SU-DHL-6 (cell line): ENCODE measurements at regions not wholly inside any gene's neighbourhood (a gene's known extent, or its start where the extent isn't known, plus 50 kb on each side); places are given as distances from the start of the nearest gene placed in this dataset.

Experiments
- H2AFZ ChIP-seq: fragments of 200-600 bp; sonication (generic); 2 replicates; pipeline ENCODE4 v1.6.1; 2014; ENCODE audit warnings: low read depth, mild to moderate bottlenecking, moderate library complexity, mixed read lengths, antibody characterized with exemption, low read length; ENCODE audit not compliant: severe bottlenecking
- H3F3A ChIP-seq: fragments of 200-600 bp; shearing (Covaris generic); 2 replicates; pipeline ENCODE4 v1.6.0; 2016; ENCODE audit warnings: antibody characterized with exemption, mild to moderate bottlenecking; ENCODE audit not compliant: insufficient read depth
- H3K27ac ChIP-seq: fragments of 200-600 bp; sonication (generic); 2 replicates; pipeline ENCODE4 v1.5.1; 2016; ENCODE audit warnings: low read depth, mild to moderate bottlenecking, low read length, moderate library complexity, mixed read lengths
- H3K27me3 ChIP-seq: fragments of 200-600 bp; sonication (generic), shearing (Covaris generic); 2 replicates; pipeline ENCODE4 v1.6.0; 2014; ENCODE audit warnings: mild to moderate bottlenecking, low read length
- H3K36me3 ChIP-seq: fragments of 200-600 bp; sonication (generic); 2 replicates; pipeline ENCODE4 v1.6.1; 2014; ENCODE audit warnings: mild to moderate bottlenecking, low read length, mixed read lengths
- H3K4me2 ChIP-seq: fragments of 300-600, 200-600 bp; shearing (Covaris generic), sonication (generic); 2 replicates; pipeline ENCODE4 v1.6.0; 2014; ENCODE audit warnings: low read length, low read depth, mild to moderate bottlenecking; ENCODE audit not compliant: poor library complexity, severe bottlenecking
- H3K4me3 ChIP-seq: fragments of 200-600 bp; sonication (generic); 2 replicates; pipeline ENCODE4 v1.5.1; 2014; ENCODE audit warnings: antibody characterized with exemption, low read length, mild to moderate bottlenecking, mixed read lengths; ENCODE audit not compliant: insufficient read depth, poor library complexity, severe bottlenecking
- H3K79me2 ChIP-seq: fragments of 200-600 bp; sonication (generic); 2 replicates; pipeline ENCODE4 v1.6.1; 2014; ENCODE audit warnings: mild to moderate bottlenecking, low read length, moderate library complexity; ENCODE audit not compliant: insufficient read depth
- H3K9ac ChIP-seq: fragments of 200-600 bp; sonication (generic); 2 replicates; pipeline ENCODE4 v1.7.0; 2014; ENCODE audit warnings: mild to moderate bottlenecking, low read length
- H3K9me2 ChIP-seq: fragments of 200-600 bp; sonication (generic); replicated peaks from 2 replicates; pipeline ENCODE4 v1.6.1; 2014; ENCODE audit warnings: low read length; ENCODE audit not compliant: insufficient read depth
- H3K9me3 ChIP-seq: fragments of 200-600 bp; sonication (generic); 2 replicates; pipeline ENCODE4 v1.6.1; 2014; ENCODE audit warnings: low read length, mixed read lengths; ENCODE audit not compliant: insufficient read depth
- H4K20me1 ChIP-seq: fragments of 200-600 bp; sonication (generic); 2 replicates; pipeline ENCODE4 v1.6.1; 2014; ENCODE audit warnings: low read depth, mild to moderate bottlenecking, antibody characterized with exemption, low read length, moderate library complexity, mixed read lengths
- EZH2phosphoT487 ChIP-seq: fragments of 200-600 bp; sonication (generic), shearing (Covaris generic); conservative IDR thresholded peaks from 2 replicates; pipeline ENCODE4 v1.6.1; 2018; ENCODE audit warnings: mild to moderate bottlenecking, antibody characterized with exemption, low read length, moderate library complexity, mixed read lengths
- TF ChIP-seq, protein P1 (sequence below): fragments of 200-600 bp; sonication (generic); IDR thresholded peaks from one replicate; pipeline ENCODE4 v1.5.1; 2017; ENCODE audit warnings: antibody characterized with exemption, mild to moderate bottlenecking, low read length, moderate library complexity; ENCODE audit not compliant: insufficient read depth, poor library complexity, severe bottlenecking

DNA sequence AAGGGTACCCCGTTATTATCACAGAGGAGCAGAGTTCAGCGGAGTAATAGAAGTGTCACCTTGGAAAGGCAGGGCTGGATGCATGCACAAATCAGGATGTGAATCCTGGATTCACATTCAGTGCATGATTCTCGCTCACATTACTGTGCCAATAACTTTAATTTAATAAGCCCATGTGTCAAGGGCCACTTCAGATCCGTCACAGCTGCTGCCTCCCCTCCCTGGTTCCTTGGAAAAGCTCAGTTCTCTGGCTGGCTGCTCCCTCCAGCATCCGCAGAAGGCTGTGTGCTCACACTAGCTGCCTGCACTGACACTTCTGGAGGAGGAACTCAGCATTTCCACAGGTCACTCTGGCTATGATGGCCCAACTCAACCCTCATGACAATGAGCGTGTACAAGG, 256.8 kb upstream of the ADAMTS16 start:
- Histone ChIP-seq H3K9me3 (no peaks in the 10 kb centered on the region), H3K4me3 (no peak overlapping the region), H3K4me2 (no peak overlapping the region), H2AFZ (no peak overlapping the region), H3K27ac (no peak overlapping the region), H4K20me1 (no peaks in the 10 kb centered on the region), H3K36me3 (no peaks in the 10 kb centered on the region), H3F3A (no peaks in the 10 kb centered on the region), H3K9me2 (no peaks in the 10 kb centered on the region), H3K79me2 (no peaks in the 10 kb centered on the region), H3K9ac (no peak overlapping the region), H3K27me3 (no peaks in the 10 kb centered on the region)
- TF ChIP-seq EZH2phosphoT487: no peak
- TF ChIP-seq, protein P1, sequence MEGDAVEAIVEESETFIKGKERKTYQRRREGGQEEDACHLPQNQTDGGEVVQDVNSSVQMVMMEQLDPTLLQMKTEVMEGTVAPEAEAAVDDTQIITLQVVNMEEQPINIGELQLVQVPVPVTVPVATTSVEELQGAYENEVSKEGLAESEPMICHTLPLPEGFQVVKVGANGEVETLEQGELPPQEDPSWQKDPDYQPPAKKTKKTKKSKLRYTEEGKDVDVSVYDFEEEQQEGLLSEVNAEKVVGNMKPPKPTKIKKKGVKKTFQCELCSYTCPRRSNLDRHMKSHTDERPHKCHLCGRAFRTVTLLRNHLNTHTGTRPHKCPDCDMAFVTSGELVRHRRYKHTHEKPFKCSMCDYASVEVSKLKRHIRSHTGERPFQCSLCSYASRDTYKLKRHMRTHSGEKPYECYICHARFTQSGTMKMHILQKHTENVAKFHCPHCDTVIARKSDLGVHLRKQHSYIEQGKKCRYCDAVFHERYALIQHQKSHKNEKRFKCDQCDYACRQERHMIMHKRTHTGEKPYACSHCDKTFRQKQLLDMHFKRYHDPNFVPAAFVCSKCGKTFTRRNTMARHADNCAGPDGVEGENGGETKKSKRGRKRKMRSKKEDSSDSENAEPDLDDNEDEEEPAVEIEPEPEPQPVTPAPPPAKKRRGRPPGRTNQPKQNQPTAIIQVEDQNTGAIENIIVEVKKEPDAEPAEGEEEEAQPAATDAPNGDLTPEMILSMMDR: no peak

DNA sequence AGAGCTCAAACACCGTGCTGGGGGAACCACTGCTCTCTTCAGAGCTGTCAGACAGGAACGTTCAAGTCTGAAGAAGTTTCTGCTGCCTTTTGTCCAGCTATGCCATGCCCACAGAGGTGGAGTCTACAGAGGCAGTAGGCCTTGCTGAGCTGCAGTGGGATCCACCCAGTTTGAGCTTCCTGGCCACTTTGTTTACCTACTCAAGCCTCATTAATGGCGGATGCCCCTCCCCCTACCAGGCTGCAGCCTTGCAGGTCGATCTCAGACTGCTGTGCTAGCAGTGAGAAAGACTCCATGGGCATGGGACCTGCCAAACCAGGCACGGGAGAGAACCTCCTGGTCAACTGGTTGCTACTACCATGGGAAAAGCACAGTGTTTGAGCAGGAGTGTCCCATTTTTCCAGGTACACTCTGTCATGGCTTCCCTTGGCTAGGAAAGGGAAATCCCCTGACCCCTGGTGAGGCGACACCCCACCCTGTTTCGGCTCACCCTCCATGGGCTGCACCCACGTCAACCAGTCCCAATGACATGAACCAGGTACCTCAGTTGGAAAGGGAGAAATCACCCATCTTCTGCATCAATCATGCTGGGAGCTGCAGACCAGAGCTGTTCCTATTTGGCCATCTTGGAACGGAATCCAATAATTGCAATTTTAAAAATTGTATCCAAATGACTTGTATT, 246.9 kb upstream of the ADAMTS16 start:
- no peaks in the 10 kb centered on the region for H3K36me3 ChIP-seq
- H3K27me3 ChIP-seq: no peaks in the 10 kb centered on the region

DNA sequence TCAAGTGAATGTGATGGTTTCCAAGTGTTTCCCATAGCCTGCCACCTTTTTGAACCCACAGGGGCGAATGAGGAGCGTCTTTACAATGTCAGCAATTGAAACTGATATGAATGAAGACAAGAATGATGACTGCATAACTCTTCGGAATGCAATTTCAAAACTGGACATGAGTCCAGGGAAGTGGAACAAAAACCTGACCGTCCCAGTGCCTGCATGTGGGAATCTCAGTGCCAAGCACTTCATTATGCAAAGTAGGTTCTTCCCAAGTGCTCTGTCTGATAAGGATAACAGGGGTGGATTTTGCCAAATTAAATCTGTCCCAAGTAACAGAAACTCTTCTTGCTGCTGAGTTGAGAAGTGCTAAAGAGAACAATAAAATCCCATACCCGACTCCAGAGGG, 243.8 kb upstream of the ADAMTS16 start:
- Histone ChIP-seq H3K79me2 (no peaks in the 10 kb centered on the region), H3K4me2 (no peak overlapping the region), H3K27ac (no peak overlapping the region), H3K9me3 (no peaks in the 10 kb centered on the region), H4K20me1 (no peaks in the 10 kb centered on the region), H3K9me2 (no peaks in the 10 kb centered on the region), H3F3A (no peaks in the 10 kb centered on the region), H2AFZ (no peak overlapping the region), H3K4me3 (no peak overlapping the region), H3K36me3 (no peaks in the 10 kb centered on the region), H3K27me3 (no peaks in the 10 kb centered on the region), H3K9ac (no peak overlapping the region)
- no peak for TF ChIP-seq EZH2phosphoT487
- TF ChIP-seq, protein P1: no peak

More for the DNA sequence above, 246.9 kb upstream of the ADAMTS16 start:
- Histone ChIP-seq H3K79me2 (no peaks in the 10 kb centered on the region), H2AFZ (no peak overlapping the region), H4K20me1 (no peaks in the 10 kb centered on the region), H3K9me2 (no peaks in the 10 kb centered on the region), H3K9ac (no peak overlapping the region), H3F3A (no peaks in the 10 kb centered on the region), H3K9me3 (no peaks in the 10 kb centered on the region), H3K4me2 (no peak overlapping the region), H3K4me3 (no peak overlapping the region), H3K27ac (no peak overlapping the region)
- TF ChIP-seq, protein P1: no peak
- TF ChIP-seq EZH2phosphoT487: no peak
